Sigmoid colon (tissue), 4 donors: ENCODE measurements at regions not wholly inside any gene's neighbourhood (a gene's known extent, or its start where the extent isn't known, plus 50 kb on each side); places are given as distances from the start of the nearest gene placed in this dataset.

Experiments
- CTCF ChIP-seq, 4 experiments: fragments of 450-650 bp in 3 of 4; fragments of 200-600 bp in 1 of 4; IDR thresholded peaks; one replicate each; pipeline ENCODE4 v1.5.1; 2016 to 2019; ENCODE audit warnings: antibody characterized with exemption in 4 of 4, mild to moderate bottlenecking in 3 of 4, moderate library complexity in 2 of 4
- EP300 ChIP-seq, 4 donors: sonication (generic); formaldehyde crosslinking; IDR thresholded peaks; one replicate each; pipeline ENCODE4 v1.6.1; 2017; ENCODE audit warnings: antibody characterized with exemption in 4 of 4
- POLR2A ChIP-seq, 2 donors: fragments of 450-650 bp; IDR thresholded peaks; one replicate each; pipeline ENCODE4 v1.6.1; 2016; ENCODE audit warnings: antibody characterized with exemption in 2 of 2, mild to moderate bottlenecking in 2 of 2, moderate library complexity in 2 of 2
- POLR2AphosphoS5 ChIP-seq, 4 donors: sonication (generic); formaldehyde crosslinking; IDR thresholded peaks; one replicate each; pipeline ENCODE4 v1.6.1; 2017; ENCODE audit warnings: antibody characterized with exemption in 4 of 4

- TF ChIP-seq POLR2AphosphoS5 (IDR thresholded peaks at IDR 0.05), result no peak
- TF ChIP-seq CTCF (IDR thresholded peaks at IDR 0.05), result no peak
- no peak for TF ChIP-seq POLR2A (IDR thresholded peaks at IDR 0.05)
- TF ChIP-seq EP300 (IDR thresholded peaks at IDR 0.05), result no peak
Measured at GRCh38 chr6:141254336-141254735, 878.4 kb upstream of the GJE1 start.
